ENCODE measurements at regions not wholly inside any gene's neighbourhood (a gene's known extent, or its start where the extent isn't known, plus 50 kb on each side); places are given as distances from the start of the nearest gene placed in this dataset.

- DNase-seq (ENCODE audit: low read depth in 2 of 2), result peak; percentile 38 to 41
- H3K4me3 ChIP-seq (replicated peaks in 1 of 2; ENCODE audit: low read depth in 2 of 2, low read length in 2 of 2), result no peak overlapping the region
- TF ChIP-seq, protein P1, sequence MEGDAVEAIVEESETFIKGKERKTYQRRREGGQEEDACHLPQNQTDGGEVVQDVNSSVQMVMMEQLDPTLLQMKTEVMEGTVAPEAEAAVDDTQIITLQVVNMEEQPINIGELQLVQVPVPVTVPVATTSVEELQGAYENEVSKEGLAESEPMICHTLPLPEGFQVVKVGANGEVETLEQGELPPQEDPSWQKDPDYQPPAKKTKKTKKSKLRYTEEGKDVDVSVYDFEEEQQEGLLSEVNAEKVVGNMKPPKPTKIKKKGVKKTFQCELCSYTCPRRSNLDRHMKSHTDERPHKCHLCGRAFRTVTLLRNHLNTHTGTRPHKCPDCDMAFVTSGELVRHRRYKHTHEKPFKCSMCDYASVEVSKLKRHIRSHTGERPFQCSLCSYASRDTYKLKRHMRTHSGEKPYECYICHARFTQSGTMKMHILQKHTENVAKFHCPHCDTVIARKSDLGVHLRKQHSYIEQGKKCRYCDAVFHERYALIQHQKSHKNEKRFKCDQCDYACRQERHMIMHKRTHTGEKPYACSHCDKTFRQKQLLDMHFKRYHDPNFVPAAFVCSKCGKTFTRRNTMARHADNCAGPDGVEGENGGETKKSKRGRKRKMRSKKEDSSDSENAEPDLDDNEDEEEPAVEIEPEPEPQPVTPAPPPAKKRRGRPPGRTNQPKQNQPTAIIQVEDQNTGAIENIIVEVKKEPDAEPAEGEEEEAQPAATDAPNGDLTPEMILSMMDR (IDR thresholded peaks at IDR 0.05; ENCODE audit: low read depth, low read length), result no peak
Observed at GRCh38 chr10:43949351-43949750, 300.7 kb upstream of the ZNF32 start.

DNA sequence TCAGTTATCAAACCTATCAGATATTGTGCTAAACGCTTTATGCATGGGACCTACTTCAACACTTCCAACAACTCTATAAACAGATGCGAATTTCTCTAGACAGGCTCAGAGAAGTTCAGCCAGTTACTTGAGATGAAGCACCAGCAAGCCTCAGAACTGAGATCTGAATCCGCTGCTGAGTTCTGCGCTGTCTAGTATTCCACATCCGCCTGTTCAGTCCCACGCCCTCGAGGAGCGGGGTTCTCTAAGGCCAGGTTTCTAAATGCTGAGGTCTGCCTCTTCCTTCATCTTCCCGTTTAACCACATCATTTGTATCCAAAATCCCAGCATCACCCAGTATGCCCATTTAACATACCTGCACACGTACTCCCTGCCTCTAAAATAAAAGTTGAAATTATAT lies 297.8 kb upstream of the ZNF32 start:
- TF ChIP-seq, protein P1 (IDR thresholded peaks at IDR 0.05; ENCODE audit: low read depth, low read length), result no peak
- no peak overlapping the region for H3K4me3 ChIP-seq (replicated peaks in 1 of 2; ENCODE audit: low read depth in 2 of 2, low read length in 2 of 2)
- no peak for DNase-seq (ENCODE audit: low read depth in 2 of 2)

GRCh38 chr10:43945908-43946307 lies 297.2 kb upstream of the ZNF32 start:
- TF ChIP-seq, protein P1 (IDR thresholded peaks at IDR 0.05; ENCODE audit: low read depth, low read length), result no peak
- no peak overlapping the region for H3K4me3 ChIP-seq (replicated peaks in 1 of 2; ENCODE audit: low read depth in 2 of 2, low read length in 2 of 2)
- no peak for DNase-seq (ENCODE audit: low read depth in 2 of 2)

DNA sequence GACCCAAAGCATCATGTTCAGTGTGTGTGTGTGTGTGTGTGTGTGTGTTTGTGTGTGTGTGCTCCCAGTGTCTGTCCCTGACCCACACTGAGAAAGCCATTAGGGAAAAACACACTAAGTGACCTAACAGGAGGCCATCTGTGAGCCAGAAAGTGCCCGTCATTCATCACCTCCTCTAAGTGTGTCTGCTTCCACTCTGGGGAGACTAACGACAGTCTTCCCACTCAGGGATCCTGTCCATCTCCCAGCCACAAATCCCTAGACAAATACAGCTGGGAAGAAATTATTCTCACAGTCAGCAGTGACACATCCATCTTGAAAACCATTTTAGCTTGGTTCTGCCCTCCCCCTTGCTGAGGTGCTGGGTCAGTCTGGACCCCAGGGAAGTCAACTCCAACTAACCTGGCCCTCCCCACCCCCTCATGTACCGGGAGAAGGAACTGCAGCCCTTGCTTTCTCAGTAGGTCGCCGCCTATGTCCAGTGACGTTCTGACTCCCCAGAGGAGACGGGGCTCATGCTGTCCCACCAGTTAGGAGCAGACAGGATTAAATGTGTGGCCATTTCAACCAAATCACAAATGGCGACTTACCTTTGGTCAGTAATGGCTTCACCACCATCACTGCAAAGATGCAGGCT lies 296.5 kb upstream of the ZNF32 start:
- H3K4me3 ChIP-seq (replicated peaks in 1 of 2; ENCODE audit: low read depth in 2 of 2, low read length in 2 of 2), result no peak overlapping the region
- DNase-seq (ENCODE audit: low read depth in 2 of 2), result no peak
- TF ChIP-seq, protein P1 (IDR thresholded peaks at IDR 0.05; ENCODE audit: low read depth, low read length), result no peak

DNA sequence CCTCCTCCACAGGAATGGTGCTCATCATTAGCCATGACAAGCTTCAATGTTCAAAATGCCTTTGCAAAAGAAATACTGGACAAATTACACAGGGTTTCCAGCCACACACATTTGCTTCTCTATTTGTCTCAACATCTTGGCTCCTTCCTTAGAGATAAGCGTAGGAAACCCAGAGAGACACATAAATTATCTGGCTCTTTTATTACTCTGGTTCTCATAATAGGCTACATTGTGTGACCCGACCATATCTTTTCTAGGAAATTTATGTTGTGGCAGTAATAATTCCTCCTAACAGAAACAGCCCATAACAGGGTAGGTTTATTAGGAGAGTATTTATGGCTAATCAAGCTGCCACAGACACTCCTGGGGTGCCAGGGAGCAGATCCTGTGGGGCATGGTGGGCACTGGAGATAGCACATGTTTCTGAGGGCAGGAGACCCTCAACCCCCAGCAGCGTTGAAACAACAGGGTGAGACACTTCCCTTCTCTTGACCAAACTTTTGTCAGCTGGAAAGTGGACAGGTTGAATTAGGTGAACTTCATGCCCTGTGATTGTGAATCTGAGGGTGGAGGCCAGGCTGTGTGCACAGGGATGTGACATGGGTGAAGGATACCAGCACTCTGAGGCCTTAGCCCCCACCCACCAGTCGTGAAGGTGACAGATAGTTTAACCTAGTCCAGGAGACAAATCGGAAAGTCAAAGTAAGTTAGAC lies 295.9 kb upstream of the ZNF32 start:
- TF ChIP-seq, protein P1 (IDR thresholded peaks at IDR 0.05; ENCODE audit: low read depth, low read length), result no peak
- no peak overlapping the region for H3K4me3 ChIP-seq (replicated peaks in 1 of 2; ENCODE audit: low read depth in 2 of 2, low read length in 2 of 2)
- DNase-seq (ENCODE audit: low read depth in 2 of 2), result no peak

DNA sequence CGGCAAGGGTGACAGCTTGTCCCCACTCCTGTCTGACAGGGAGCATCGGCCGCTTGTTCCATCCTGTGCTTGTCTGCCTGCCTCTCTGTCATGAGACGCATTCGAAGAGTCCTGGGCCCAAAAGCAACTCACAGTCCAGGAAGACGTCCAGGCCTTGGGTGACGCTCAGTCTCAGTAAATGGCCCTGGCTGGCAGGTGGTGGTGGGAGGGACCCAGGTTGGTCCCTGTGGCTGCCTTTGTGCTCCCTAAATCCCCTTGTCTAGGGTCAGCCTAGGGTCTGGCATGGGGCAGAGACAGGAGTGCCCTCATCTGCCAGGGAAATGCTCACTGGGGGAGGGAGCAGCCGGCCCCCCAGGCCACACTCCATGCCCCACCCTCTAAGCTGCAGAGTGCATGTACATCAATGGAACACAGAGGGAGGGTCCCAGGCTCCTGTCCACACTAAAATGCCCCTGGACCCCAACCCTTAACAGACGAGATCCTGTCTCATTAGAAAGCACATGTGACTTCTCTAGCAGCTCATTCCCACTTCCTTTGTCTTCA lies 295.2 kb upstream of the ZNF32 start:
- TF ChIP-seq, protein P1 (IDR thresholded peaks at IDR 0.05; ENCODE audit: low read depth, low read length), result no peak
- H3K4me3 ChIP-seq (replicated peaks in 1 of 2; ENCODE audit: low read depth in 2 of 2, low read length in 2 of 2), result no peak overlapping the region
- DNase-seq (ENCODE audit: low read depth in 2 of 2), result no peak

All from cardiac fibroblast (primary cell).